ENCODE measurements at regions not wholly inside any gene's neighbourhood (a gene's known extent, or its start where the extent isn't known, plus 50 kb on each side); places are given as distances from the start of the nearest gene placed in this dataset.

DNA sequence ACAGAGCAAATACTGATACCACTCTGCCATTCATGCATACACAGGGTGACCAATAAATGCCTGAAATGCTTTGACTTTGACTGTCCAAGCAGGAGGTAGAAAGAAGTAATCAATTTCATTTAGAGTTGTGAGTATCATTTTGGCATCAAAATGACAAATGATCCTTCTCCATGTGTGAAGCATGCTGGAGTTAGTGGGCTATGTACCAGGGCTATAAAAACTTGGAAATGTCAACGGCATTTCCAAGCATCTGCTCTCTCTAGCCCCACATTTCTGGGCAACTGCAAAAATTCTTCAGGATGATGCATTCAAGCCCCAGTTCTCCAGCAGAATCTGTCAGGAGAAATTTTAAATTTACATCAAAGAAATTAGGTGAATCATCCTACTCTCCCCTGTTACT is 208.4 kb upstream of the PTBP2 start:
- no peak overlapping the region for H3K4me3 Mint-ChIP-seq
- H3K9me3 Mint-ChIP-seq = no peaks in the 10 kb centered on the region
- H3K27me3 Mint-ChIP-seq = no peaks in the 10 kb centered on the region
- H3K4me1 Mint-ChIP-seq (ENCODE audit: low read depth) = no peaks in the 10 kb centered on the region
- ChIA-PET CTCF (no interaction called here), POLR2A (interaction anchor here (0.6 kb wide), 1 partner anchor 195 kb away, joined by 3 read pairs; no protein-coding TSS in a partner anchor)
- DNase-seq (no peak), ATAC-seq (no peak)
- H3K36me3 Mint-ChIP-seq (ENCODE audit: low read depth) = no peaks in the 10 kb centered on the region
- intact Hi-C loops (cut with micrococcal nuclease) = no loop called here
- H3K27ac Mint-ChIP-seq = no peak overlapping the region
- TF ChIP-seq, protein P1, sequence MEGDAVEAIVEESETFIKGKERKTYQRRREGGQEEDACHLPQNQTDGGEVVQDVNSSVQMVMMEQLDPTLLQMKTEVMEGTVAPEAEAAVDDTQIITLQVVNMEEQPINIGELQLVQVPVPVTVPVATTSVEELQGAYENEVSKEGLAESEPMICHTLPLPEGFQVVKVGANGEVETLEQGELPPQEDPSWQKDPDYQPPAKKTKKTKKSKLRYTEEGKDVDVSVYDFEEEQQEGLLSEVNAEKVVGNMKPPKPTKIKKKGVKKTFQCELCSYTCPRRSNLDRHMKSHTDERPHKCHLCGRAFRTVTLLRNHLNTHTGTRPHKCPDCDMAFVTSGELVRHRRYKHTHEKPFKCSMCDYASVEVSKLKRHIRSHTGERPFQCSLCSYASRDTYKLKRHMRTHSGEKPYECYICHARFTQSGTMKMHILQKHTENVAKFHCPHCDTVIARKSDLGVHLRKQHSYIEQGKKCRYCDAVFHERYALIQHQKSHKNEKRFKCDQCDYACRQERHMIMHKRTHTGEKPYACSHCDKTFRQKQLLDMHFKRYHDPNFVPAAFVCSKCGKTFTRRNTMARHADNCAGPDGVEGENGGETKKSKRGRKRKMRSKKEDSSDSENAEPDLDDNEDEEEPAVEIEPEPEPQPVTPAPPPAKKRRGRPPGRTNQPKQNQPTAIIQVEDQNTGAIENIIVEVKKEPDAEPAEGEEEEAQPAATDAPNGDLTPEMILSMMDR (IDR thresholded peaks at IDR 0.05) = no peak

DNA sequence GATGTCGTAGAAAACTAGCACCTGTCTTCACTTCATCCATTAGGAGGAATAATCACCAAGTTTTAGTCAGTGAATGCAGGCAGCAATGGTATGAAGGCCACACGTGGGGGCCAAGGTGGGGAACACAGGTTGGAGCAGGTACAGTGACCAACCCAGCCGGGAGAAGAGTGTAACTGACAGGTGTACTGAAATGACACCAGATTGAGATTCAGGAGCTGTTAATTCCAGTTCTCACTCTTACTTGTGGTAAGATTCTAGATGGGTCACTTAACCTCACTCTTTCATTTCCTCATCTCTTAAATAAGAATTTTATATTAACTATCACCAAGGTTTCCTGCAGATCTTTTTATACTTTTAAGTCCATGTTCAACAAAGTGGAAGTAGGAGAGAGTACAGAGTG is 206.2 kb upstream of the PTBP2 start:
- ATAC-seq (no peak), DNase-seq (no peak)
- ChIA-PET POLR2A (no interaction called here), CTCF (no interaction called here)
- no peak overlapping the region for H3K27ac Mint-ChIP-seq
- H3K4me1 Mint-ChIP-seq (ENCODE audit: low read depth) = no peaks in the 10 kb centered on the region
- H3K36me3 Mint-ChIP-seq (ENCODE audit: low read depth) = no peaks in the 10 kb centered on the region
- H3K9me3 Mint-ChIP-seq = no peaks in the 10 kb centered on the region
- TF ChIP-seq, protein P1 (IDR thresholded peaks at IDR 0.05) = no peak
- intact Hi-C loops (cut with micrococcal nuclease) = no loop called here
- H3K4me3 Mint-ChIP-seq = no peak overlapping the region
- no peaks in the 10 kb centered on the region for H3K27me3 Mint-ChIP-seq

DNA sequence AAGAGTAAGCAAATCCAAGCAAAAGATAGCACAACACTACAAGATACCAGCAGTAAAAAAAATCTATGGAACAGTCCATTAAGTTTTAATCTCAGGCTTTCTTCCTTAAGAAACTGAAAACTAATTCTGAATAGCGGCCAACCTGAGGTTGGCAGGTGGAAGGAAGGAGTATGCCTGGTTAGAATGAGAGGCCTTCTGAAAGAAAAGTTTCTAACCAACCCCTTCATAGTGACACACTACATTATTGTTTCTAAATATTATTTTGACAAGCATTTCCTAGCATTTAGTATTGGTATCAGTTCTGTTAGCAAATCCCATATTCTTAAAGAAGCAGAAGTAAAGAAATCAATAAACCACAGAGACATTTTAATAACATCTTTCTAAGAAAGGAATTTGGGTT is 205.7 kb upstream of the PTBP2 start:
- Mint-ChIP-seq H3K27ac (no peak overlapping the region), H3K4me1 (ENCODE audit: low read depth) (no peaks in the 10 kb centered on the region), H3K4me3 (no peak overlapping the region), H3K9me3 (no peaks in the 10 kb centered on the region), H3K36me3 (ENCODE audit: low read depth) (no peaks in the 10 kb centered on the region), H3K27me3 (no peaks in the 10 kb centered on the region)
- DNase-seq = no peak
- ATAC-seq = no peak
- ChIA-PET POLR2A (no interaction called here), CTCF (no interaction called here)
- TF ChIP-seq, protein P1 (IDR thresholded peaks at IDR 0.05) = no peak
- intact Hi-C loops (cut with micrococcal nuclease) = no loop called here

DNA sequence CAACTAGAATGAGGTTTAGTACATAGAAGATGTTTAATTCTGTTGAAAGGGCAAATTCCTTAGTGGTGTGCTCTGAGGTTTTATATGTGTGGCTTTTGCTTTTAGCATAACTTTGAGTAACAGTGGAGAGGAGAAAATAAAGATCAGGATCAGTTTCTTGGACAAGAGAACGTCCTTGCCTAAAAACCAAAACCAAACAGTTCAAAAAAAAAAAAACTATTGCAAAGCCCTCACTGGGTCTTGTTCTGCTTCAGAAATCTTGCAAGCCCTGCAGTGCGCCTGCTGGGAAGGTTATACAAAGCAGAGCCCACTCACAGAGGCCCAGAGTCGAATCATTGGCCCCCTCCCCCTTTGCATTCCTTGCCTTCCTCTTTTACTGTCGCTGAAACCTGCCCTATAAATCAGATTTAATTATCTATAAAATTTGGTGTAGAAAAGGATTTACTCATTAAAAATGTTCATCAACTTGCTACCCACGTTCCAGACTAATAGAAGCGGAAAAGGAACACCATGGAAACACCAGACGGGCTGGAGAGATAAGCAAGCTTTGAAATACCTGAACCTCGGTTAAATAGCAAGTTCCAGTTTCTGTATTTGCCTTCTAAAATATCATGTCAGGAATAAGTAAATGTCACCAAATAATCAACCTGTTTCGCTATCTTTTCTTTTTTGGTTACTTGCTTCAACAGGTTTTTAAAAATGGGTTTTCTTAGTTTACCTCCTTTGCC is 201.6 kb upstream of the PTBP2 start:
- no peaks in the 10 kb centered on the region for H3K9me3 Mint-ChIP-seq
- H3K4me3 Mint-ChIP-seq = no peak overlapping the region
- no peaks in the 10 kb centered on the region for H3K4me1 Mint-ChIP-seq (ENCODE audit: low read depth)
- H3K27ac Mint-ChIP-seq = no peak overlapping the region
- ChIA-PET CTCF (no interaction called here), POLR2A (no interaction called here)
- no peaks in the 10 kb centered on the region for H3K36me3 Mint-ChIP-seq (ENCODE audit: low read depth)
- DNase-seq (no peak), ATAC-seq (no peak)
- H3K27me3 Mint-ChIP-seq = peaks cover 2% of the 10 kb centered on the region
- intact Hi-C loops (cut with micrococcal nuclease) = no loop called here
- TF ChIP-seq, protein P1 (IDR thresholded peaks at IDR 0.05) = no peak

DNA sequence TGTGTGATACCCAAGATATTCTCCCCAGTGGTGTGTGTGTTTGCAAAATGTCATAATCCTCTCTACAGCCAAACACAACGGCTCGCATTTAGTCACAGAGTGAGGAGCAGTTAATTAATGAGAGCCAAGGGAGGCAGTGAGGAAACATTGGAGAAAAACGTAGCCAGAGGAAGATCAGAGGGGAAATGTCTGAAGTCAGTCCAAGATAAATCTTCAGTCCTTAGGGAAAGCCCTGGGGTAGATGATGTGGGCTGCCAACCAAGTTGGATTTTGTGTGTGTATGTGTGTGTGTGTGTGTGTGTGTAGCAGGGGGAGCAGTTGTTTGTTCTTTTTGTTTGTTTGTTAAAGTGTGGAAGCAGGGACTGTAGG is 201.0 kb upstream of the PTBP2 start:
- Mint-ChIP-seq H3K36me3 (ENCODE audit: low read depth) (no peaks in the 10 kb centered on the region), H3K27ac (no peak overlapping the region), H3K4me3 (no peak overlapping the region), H3K4me1 (ENCODE audit: low read depth) (no peaks in the 10 kb centered on the region), H3K27me3 (peaks cover 2% of the 10 kb centered on the region), H3K9me3 (no peaks in the 10 kb centered on the region)
- DNase-seq (no peak), ATAC-seq (no peak)
- POLR2A ChIA-PET = no interaction called here
- CTCF ChIA-PET = no interaction called here
- intact Hi-C loops (cut with micrococcal nuclease) = no loop called here
- TF ChIP-seq, protein P1 (IDR thresholded peaks at IDR 0.05) = no peak

All from activated CD8-positive, alpha-beta T cell treated with anti-CD3 and anti-CD28 coated beads for 36 hours (primary cell).